ENCODE measurements at regions not wholly inside any gene's neighbourhood (a gene's known extent, or its start where the extent isn't known, plus 50 kb on each side); places are given as distances from the start of the nearest gene placed in this dataset.
A peak's percentile ranks its signal among the peaks of the same experiment; 100 is the strongest.
"Not testable (repeated sequence)": the region's sequence is repeated elsewhere in the genome, so short reads cannot be mapped to it uniquely, and the experiment has no call there.

- no peak for DNase-seq (ENCODE audit: low read depth)
These were observed 596.6 kb downstream of the KCTD12 start for GRCh38 chr13:76289558-76289957.

- peak; percentile 8 for DNase-seq (ENCODE audit: low read depth)
These were observed 600.0 kb downstream of the KCTD12 start for GRCh38 chr13:76286178-76286577.

- DNase-seq (ENCODE audit: low read depth), result no peak
These were observed 600.7 kb downstream of the KCTD12 start for GRCh38 chr13:76285463-76285862.

GRCh38 chr13:76279766-76280165 is 606.4 kb downstream of the KCTD12 start:
- DNase-seq (ENCODE audit: low read depth), result not testable (repeated sequence)

- DNase-seq (ENCODE audit: low read depth), result no peak
These were observed 614.4 kb downstream of the KCTD12 start for GRCh38 chr13:76271728-76272232.

- not testable (repeated sequence) for DNase-seq (ENCODE audit: low read depth)
These were observed 617.9 kb downstream of the KCTD12 start for GRCh38 chr13:76268307-76268706.

GRCh38 chr13:76267216-76267615 is 619.0 kb downstream of the KCTD12 start:
- no peak for DNase-seq (ENCODE audit: low read depth)

GRCh38 chr13:76266561-76266960 is 619.6 kb downstream of the KCTD12 start:
- DNase-seq (ENCODE audit: low read depth), result no peak

- no peak for DNase-seq (ENCODE audit: low read depth)
These were observed 614.1 kb downstream of the LMO7 start for GRCh38 chr13:76250211-76250610.

- no peak for DNase-seq (ENCODE audit: low read depth)
These were observed 609.8 kb downstream of the LMO7 start for GRCh38 chr13:76245920-76246319.

- no peak for DNase-seq (ENCODE audit: low read depth)
These were observed 609.1 kb downstream of the LMO7 start for GRCh38 chr13:76245211-76245610.

GRCh38 chr13:76243120-76243519 is 607.0 kb downstream of the LMO7 start:
- not testable (repeated sequence) for DNase-seq (ENCODE audit: low read depth)

GRCh38 chr13:76239031-76239680 is 603.0 kb downstream of the LMO7 start:
- no peak for DNase-seq (ENCODE audit: low read depth)

- no peak for DNase-seq (ENCODE audit: low read depth)
These were observed 595.5 kb downstream of the LMO7 start for GRCh38 chr13:76231522-76232167.

GRCh38 chr13:76229281-76229680 is 593.2 kb downstream of the LMO7 start:
- DNase-seq (ENCODE audit: low read depth), result no peak

GRCh38 chr13:76226941-76227340 is 590.8 kb downstream of the LMO7 start:
- DNase-seq (ENCODE audit: low read depth), result no peak

- no peak for DNase-seq (ENCODE audit: low read depth)
These were observed 589.8 kb downstream of the LMO7 start for GRCh38 chr13:76225815-76226489.

- DNase-seq (ENCODE audit: low read depth), result no peak
These were observed 587.9 kb downstream of the LMO7 start for GRCh38 chr13:76223999-76224398.

- no peak for DNase-seq (ENCODE audit: low read depth)
These were observed 587.4 kb downstream of the LMO7 start for GRCh38 chr13:76223565-76223964.

- DNase-seq (ENCODE audit: low read depth), result no peak
These were observed 586.4 kb downstream of the LMO7 start for GRCh38 chr13:76222511-76222910.

- no peak for DNase-seq (ENCODE audit: low read depth)
These were observed 580.6 kb downstream of the LMO7 start for GRCh38 chr13:76216729-76217128.

- no peak for DNase-seq (ENCODE audit: low read depth)
These were observed 577.9 kb downstream of the LMO7 start for GRCh38 chr13:76214001-76214400.

- no peak for DNase-seq (ENCODE audit: low read depth)
These were observed 577.3 kb downstream of the LMO7 start for GRCh38 chr13:76213423-76213904.

All from amniotic epithelial cell (primary cell).